ENCODE measurements at regions not wholly inside any gene's neighbourhood (a gene's known extent, or its start where the extent isn't known, plus 50 kb on each side); places are given as distances from the start of the nearest gene placed in this dataset.
"Not testable (repeated sequence)": the region's sequence is repeated elsewhere in the genome, so short reads cannot be mapped to it uniquely, and the experiment has no call there.

DNA sequence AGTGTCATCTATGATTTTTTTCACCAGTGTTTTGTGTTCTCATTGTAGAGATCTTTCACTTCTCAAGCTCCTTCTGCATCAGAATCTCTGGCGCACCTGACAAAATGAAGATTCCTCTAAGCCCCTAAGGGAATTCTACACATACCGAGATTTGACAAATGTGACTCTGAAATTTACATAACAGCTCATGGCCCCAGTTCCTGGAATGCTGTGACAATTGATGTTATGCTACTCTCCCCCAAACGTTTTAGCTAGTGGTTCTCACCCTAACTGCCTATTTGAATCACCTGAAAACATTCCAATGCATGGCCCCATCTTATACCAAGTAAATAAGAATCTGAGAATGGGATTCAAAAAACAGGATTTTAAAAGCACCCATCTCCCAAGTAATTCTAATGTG, 162.1 kb upstream of the FKBP1C start:
- Histone ChIP-seq H3K9me3 (peaks cover 0 to 18% (median 6%) of the 10 kb centered on the region in 8 donors), H3K4me1 (no peaks in the 10 kb centered on the region), H3K27ac (no peak overlapping the region), H3K36me3 (no peaks in the 10 kb centered on the region), H3K27me3 (replicated peaks in 1 of 7) (no peaks in the 10 kb centered on the region), H3K4me3 (no peak overlapping the region)
- intact Hi-C loops (cut with DNase I; ENCODE audit: low total_unique reads) = no loop called here
- no peak for DNase-seq
- WGBS, 5 donors = 57 to 70% (median 65%) methylated on average over 3 of the region's 3 CpGs
- no peak for TF ChIP-seq POLR2AphosphoS5 (IDR thresholded peaks at IDR 0.05)
- TF ChIP-seq, protein P1, sequence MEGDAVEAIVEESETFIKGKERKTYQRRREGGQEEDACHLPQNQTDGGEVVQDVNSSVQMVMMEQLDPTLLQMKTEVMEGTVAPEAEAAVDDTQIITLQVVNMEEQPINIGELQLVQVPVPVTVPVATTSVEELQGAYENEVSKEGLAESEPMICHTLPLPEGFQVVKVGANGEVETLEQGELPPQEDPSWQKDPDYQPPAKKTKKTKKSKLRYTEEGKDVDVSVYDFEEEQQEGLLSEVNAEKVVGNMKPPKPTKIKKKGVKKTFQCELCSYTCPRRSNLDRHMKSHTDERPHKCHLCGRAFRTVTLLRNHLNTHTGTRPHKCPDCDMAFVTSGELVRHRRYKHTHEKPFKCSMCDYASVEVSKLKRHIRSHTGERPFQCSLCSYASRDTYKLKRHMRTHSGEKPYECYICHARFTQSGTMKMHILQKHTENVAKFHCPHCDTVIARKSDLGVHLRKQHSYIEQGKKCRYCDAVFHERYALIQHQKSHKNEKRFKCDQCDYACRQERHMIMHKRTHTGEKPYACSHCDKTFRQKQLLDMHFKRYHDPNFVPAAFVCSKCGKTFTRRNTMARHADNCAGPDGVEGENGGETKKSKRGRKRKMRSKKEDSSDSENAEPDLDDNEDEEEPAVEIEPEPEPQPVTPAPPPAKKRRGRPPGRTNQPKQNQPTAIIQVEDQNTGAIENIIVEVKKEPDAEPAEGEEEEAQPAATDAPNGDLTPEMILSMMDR (IDR thresholded peaks at IDR 0.05 in 8 of 11, conservative IDR thresholded peaks at IDR 0.05 in 3 of 11) = no peak
- no peak for TF ChIP-seq POLR2A (IDR thresholded peaks at IDR 0.05)

DNA sequence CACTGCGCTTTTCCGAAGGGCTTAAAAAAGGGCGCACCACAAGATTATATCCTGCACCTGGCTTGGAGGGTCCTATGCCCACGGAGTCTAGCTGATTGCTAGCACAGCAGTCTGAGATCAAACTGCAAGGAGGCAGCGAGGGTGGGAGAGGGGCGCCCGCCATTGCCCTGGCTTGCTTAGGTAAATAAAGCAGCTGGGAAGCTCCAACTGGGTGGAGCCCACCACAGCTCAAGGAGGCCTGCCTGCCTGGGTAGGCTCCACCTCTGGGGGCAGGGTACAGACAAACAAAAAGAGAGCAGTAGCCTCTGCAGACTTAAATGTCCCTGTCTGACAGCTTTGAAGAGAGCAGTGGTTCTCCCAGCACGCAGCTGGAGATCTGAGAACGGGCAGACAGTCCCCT, 158.1 kb upstream of the FKBP1C start:
- H3K27ac ChIP-seq; H3K36me3 ChIP-seq; H3K4me3 ChIP-seq; intact Hi-C loops (cut with DNase I; ENCODE audit: low total_unique reads); DNase-seq; H3K4me1 ChIP-seq; H3K27me3 ChIP-seq (replicated peaks in 1 of 7): not testable (repeated sequence)
- 78 to 85% (median 79%) methylated on average over 9 of the region's 9 CpGs for WGBS, 5 donors
- peaks cover 0 to 23% (median 5%) of the 10 kb centered on the region in 8 donors for H3K9me3 ChIP-seq

DNA sequence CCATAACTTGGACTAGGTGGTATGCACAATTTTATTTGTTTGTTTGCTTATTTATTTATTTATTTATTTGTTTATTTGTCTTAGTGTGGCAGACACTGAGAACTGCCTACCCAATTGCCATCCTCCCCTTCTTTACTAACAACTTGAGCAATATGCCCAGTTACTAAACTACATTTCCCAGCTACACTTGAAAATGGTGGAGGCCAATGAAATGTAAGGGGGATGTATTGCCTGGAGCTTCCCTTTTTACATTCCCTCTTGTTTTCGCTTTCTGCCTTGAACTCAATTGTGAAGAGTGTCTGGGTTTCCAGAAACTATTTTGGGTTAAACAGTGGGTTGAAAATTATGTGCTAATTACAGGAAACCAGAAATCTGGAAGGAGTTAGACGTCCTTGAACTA, 152.7 kb upstream of the FKBP1C start:
- Histone ChIP-seq H3K4me3 (no peak overlapping the region), H3K36me3 (no peaks in the 10 kb centered on the region), H3K4me1 (no peaks in the 10 kb centered on the region), H3K27me3 (replicated peaks in 1 of 7) (no peaks in the 10 kb centered on the region), H3K9me3 (peaks cover 0 to 18% (median 9%) of the 10 kb centered on the region in 8 donors), H3K27ac (no peak overlapping the region)
- 15 to 35% (median 22%) methylated on average over 2 of the region's 2 CpGs for WGBS, 5 donors
- no peak for DNase-seq
- TF ChIP-seq, protein P1 (IDR thresholded peaks at IDR 0.05 in 8 of 11, conservative IDR thresholded peaks at IDR 0.05 in 3 of 11) = no peak
- TF ChIP-seq POLR2A (IDR thresholded peaks at IDR 0.05) = no peak
- TF ChIP-seq POLR2AphosphoS5 (IDR thresholded peaks at IDR 0.05) = no peak
- intact Hi-C loops (cut with DNase I; ENCODE audit: low total_unique reads) = no loop called here

DNA sequence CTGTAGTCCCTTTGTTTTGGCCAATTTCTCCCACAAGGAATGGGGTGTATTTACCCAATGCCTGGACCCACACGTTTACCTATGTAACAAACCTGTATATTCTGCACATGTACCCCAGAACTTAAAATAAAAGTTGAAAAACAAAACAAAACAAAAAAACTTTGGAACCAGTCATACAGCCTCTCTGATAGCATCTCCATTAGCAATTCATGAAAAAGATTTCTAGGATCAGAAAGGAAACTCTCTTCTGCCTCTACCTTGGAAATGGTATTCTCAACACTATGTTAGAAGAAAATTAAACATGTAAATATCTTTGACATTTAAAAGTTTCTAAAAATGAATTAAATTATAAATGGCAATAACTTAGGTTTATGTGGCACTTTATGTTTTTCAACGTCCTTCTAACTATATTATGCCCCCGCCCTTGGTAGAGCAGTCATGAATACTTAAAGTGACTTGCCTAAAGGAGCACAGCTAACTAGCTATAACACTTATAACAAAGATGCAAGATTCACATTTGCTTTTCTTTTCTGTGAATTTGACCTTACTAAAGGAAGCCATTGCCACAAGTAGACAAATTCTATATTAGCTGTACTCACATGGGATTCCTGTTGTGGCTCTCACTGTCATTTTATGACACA, 147.5 kb upstream of the FKBP1C start:
- Histone ChIP-seq H3K4me1 (no peaks in the 10 kb centered on the region), H3K9me3 (peaks cover 0 to 19% (median 9%) of the 10 kb centered on the region in 8 donors), H3K36me3 (no peaks in the 10 kb centered on the region), H3K27me3 (replicated peaks in 1 of 7) (no peaks in the 10 kb centered on the region), H3K4me3 (no peak overlapping the region), H3K27ac (no peak overlapping the region)
- intact Hi-C loops (cut with DNase I; ENCODE audit: low total_unique reads) = no loop called here
- no peak for DNase-seq
- TF ChIP-seq, protein P1 (IDR thresholded peaks at IDR 0.05 in 8 of 11, conservative IDR thresholded peaks at IDR 0.05 in 3 of 11) = no peak
- TF ChIP-seq POLR2A (IDR thresholded peaks at IDR 0.05) = no peak
- no peak for TF ChIP-seq POLR2AphosphoS5 (IDR thresholded peaks at IDR 0.05)
- 75 to 86% (median 76%) methylated on average over 3 of the region's 3 CpGs for WGBS, 5 donors
